Nephron progenitor cell (in vitro differentiated cells): ENCODE measurements at regions not wholly inside any gene's neighbourhood (a gene's known extent, or its start where the extent isn't known, plus 50 kb on each side); places are given as distances from the start of the nearest gene placed in this dataset.

Source experiments
- DNase-seq: peaks from one replicate; pipeline ENCODE4 v3.0.0; 2021
- H3K27ac Mint-ChIP-seq: 2 replicates; pipeline ENCODE4 v1.8.0; 2021; ENCODE audit warnings: mild to moderate bottlenecking, moderate library complexity, mixed read lengths
- H3K27me3 Mint-ChIP-seq: 2 replicates; pipeline ENCODE4 v1.8.0; 2021; ENCODE audit warnings: mild to moderate bottlenecking, low read depth, mixed read lengths; ENCODE audit not compliant: poor library complexity
- H3K36me3 Mint-ChIP-seq: 2 replicates; pipeline ENCODE4 v1.8.0; 2021; ENCODE audit warnings: low read depth, mixed read lengths
- H3K4me1 Mint-ChIP-seq: 2 replicates; pipeline ENCODE4 v1.8.0; 2021; ENCODE audit warnings: mixed read lengths
- H3K4me3 Mint-ChIP-seq: 2 replicates; pipeline ENCODE4 v1.8.0; 2021; ENCODE audit warnings: mild to moderate bottlenecking, moderate library complexity, mixed read lengths
- H3K9me3 Mint-ChIP-seq: 2 replicates; pipeline ENCODE4 v1.8.0; 2021; ENCODE audit warnings: mild to moderate bottlenecking, moderate library complexity, mixed read lengths
- CTCF ChIP-seq: fragments of 200-600 bp; sonication (generic); IDR thresholded peaks from 2 replicates; pipeline ENCODE4 v1.5.0; 2021; ENCODE audit warnings: antibody characterized with exemption

- no peak overlapping the region for H3K27ac Mint-ChIP-seq
- H3K9me3 Mint-ChIP-seq, result no peaks in the 10 kb centered on the region
- no peak overlapping the region for H3K4me3 Mint-ChIP-seq
- TF ChIP-seq CTCF, result no peak
- DNase-seq, result no peak
- peaks cover 13% of the 10 kb centered on the region for H3K4me1 Mint-ChIP-seq
- no peaks in the 10 kb centered on the region for H3K36me3 Mint-ChIP-seq
- peaks cover 7% of the 10 kb centered on the region for H3K27me3 Mint-ChIP-seq
Observed at GRCh38 chr2:30351949-30352348, 95.1 kb upstream of the LCLAT1 start.

DNA sequence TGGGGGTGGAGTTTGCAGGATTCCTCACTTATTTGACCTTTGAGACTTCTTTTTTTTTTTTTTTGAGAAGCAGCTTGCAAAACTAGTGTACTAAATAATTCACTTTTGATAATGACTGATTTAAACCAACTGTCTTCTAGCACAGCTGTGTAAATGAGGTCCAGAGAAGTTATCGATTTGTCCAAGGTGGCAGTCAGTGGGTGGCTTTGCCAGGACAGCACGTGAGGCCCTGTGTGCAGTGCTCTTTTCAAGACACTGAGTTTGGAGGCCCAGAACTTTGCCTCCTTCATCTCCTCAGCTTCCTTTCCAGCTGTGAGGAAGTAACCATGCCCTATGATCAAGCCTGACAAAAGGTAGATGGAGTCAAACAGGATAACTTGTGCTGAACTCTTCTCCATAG is 92.9 kb upstream of the LCLAT1 start:
- Mint-ChIP-seq H3K27ac (no peak overlapping the region), H3K27me3 (peaks cover 7% of the 10 kb centered on the region), H3K4me3 (no peak overlapping the region), H3K9me3 (no peaks in the 10 kb centered on the region), H3K36me3 (no peaks in the 10 kb centered on the region), H3K4me1 (no peaks in the 10 kb centered on the region)
- DNase-seq, result no peak
- TF ChIP-seq CTCF, result no peak

GRCh38 chr2:30354621-30355020 is 92.4 kb upstream of the LCLAT1 start:
- no peaks in the 10 kb centered on the region for H3K36me3 Mint-ChIP-seq
- no peaks in the 10 kb centered on the region for H3K9me3 Mint-ChIP-seq
- peaks cover 7% of the 10 kb centered on the region for H3K27me3 Mint-ChIP-seq
- H3K4me1 Mint-ChIP-seq, result no peaks in the 10 kb centered on the region
- H3K27ac Mint-ChIP-seq, result no peak overlapping the region
- no peak overlapping the region for H3K4me3 Mint-ChIP-seq
- DNase-seq, result no peak
- TF ChIP-seq CTCF, result no peak

- no peaks in the 10 kb centered on the region for H3K36me3 Mint-ChIP-seq
- no peak overlapping the region for H3K27ac Mint-ChIP-seq
- TF ChIP-seq CTCF, result no peak
- peaks cover 7% of the 10 kb centered on the region for H3K27me3 Mint-ChIP-seq
- H3K4me1 Mint-ChIP-seq, result no peaks in the 10 kb centered on the region
- no peak overlapping the region for H3K4me3 Mint-ChIP-seq
- H3K9me3 Mint-ChIP-seq, result no peaks in the 10 kb centered on the region
- DNase-seq, result no peak
Observed at GRCh38 chr2:30355306-30355705, 91.7 kb upstream of the LCLAT1 start.

- no peak for TF ChIP-seq CTCF
- Mint-ChIP-seq H3K27ac (no peak overlapping the region), H3K36me3 (no peaks in the 10 kb centered on the region), H3K27me3 (peaks cover 13% of the 10 kb centered on the region), H3K4me3 (no peak overlapping the region), H3K9me3 (no peaks in the 10 kb centered on the region), H3K4me1 (no peaks in the 10 kb centered on the region)
- DNase-seq, result no peak
Observed at GRCh38 chr2:30356071-30356470, 91.0 kb upstream of the LCLAT1 start.

DNA sequence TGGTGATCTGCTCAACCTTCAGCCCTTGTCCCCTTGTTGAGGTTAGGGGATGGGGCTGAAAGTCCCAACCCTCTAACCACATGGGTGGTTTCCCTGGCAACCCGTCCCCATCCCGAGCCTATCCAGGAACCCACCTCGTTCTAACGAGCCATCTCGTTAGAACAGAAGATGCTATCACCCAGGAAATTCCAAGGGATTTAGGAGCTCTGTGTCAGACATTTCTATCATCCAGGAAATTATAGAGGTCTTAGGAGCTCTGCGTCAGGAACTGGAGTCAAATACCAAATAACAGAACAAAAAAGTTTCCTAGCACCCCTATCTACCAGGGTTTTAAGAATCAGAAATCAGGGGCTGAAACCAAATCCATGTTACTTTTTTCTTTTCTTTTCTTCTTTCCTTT is 90.3 kb upstream of the LCLAT1 start:
- peaks cover 1% of the 10 kb centered on the region for H3K4me1 Mint-ChIP-seq
- no peak overlapping the region for H3K4me3 Mint-ChIP-seq
- TF ChIP-seq CTCF, result no peak
- no peak for DNase-seq
- H3K27me3 Mint-ChIP-seq, result peaks cover 13% of the 10 kb centered on the region
- H3K27ac Mint-ChIP-seq, result no peak overlapping the region
- no peaks in the 10 kb centered on the region for H3K9me3 Mint-ChIP-seq
- H3K36me3 Mint-ChIP-seq, result no peaks in the 10 kb centered on the region
